H1 (cell line): ENCODE measurements at regions not wholly inside any gene's neighbourhood (a gene's known extent, or its start where the extent isn't known, plus 50 kb on each side); places are given as distances from the start of the nearest gene placed in this dataset.

ENCODE experiments used
- ASH2L ChIP-seq: fragments of 200-600, 300-600 bp; sonication (generic); IDR thresholded peaks from one replicate; pipeline ENCODE4 v1.7.1; 2017; ENCODE audit warnings: low read length
- ATF2 ChIP-seq: IDR thresholded peaks from 2 replicates; pipeline ENCODE4 v1.6.1; 2012; ENCODE audit warnings: low read length, inconsistent platforms
- TAF1 ChIP-seq: IDR thresholded peaks from 2 replicates; pipeline ENCODE4 v1.6.1; 2011; ENCODE audit warnings: mild to moderate bottlenecking, low read depth, low read length
- TBP ChIP-seq: IDR thresholded peaks from 2 replicates; pipeline ENCODE4 v1.6.1; 2011; ENCODE audit warnings: low read depth, low read length, improper control_type of control experiment

GRCh38 chr6:50457351-50457750 lies 256.0 kb upstream of the TFAP2D start (continued):
- TF ChIP-seq ATF2 (no peak), TAF1 (no peak), ASH2L (no peak), TBP (no peak)
